ENCODE measurements at regions not wholly inside any gene's neighbourhood (a gene's known extent, or its start where the extent isn't known, plus 50 kb on each side); places are given as distances from the start of the nearest gene placed in this dataset.

DNA sequence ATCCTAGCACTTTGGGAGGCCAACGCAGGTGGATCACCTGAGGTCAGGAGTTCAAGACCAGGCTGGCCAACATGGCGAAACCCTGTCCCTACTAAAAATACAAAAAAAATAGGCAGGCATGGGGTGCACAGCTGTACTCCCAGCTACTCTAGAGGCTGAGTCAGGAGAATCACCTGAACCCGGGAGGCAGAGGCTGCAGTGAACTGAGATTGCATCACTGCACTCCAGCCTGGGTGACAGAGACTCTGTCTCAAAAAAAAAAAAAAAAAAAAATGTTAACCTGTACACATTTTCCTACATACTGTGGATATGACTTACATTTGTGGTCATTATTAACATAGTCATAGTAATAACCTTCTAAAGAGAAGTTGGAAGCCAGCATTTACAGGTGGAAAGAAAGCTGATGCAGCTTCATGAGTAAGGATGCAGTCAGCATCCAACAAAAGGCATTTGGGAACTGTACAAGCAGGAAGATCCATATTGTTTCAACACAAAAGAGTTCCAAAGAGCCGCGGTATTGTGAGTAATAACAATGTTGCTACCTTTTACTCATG, 186.2 kb downstream of the GPX5 start:
- no peak for TF ChIP-seq EZH2 (IDR thresholded peaks at IDR 0.05; ENCODE audit: insufficient read depth, low read length)
- TF ChIP-seq, protein P1, sequence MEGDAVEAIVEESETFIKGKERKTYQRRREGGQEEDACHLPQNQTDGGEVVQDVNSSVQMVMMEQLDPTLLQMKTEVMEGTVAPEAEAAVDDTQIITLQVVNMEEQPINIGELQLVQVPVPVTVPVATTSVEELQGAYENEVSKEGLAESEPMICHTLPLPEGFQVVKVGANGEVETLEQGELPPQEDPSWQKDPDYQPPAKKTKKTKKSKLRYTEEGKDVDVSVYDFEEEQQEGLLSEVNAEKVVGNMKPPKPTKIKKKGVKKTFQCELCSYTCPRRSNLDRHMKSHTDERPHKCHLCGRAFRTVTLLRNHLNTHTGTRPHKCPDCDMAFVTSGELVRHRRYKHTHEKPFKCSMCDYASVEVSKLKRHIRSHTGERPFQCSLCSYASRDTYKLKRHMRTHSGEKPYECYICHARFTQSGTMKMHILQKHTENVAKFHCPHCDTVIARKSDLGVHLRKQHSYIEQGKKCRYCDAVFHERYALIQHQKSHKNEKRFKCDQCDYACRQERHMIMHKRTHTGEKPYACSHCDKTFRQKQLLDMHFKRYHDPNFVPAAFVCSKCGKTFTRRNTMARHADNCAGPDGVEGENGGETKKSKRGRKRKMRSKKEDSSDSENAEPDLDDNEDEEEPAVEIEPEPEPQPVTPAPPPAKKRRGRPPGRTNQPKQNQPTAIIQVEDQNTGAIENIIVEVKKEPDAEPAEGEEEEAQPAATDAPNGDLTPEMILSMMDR (IDR thresholded peaks at IDR 0.05; ENCODE audit: insufficient read depth, low read depth, low read length) = no peak
